Activated CD4-positive, alpha-beta T cell treated with anti-CD3 and anti-CD28 coated beads, Interleukin-2, amount 10 ng/mL, durations not matched to agents 7 days and 5 days (primary cell): ENCODE measurements at regions not wholly inside any gene's neighbourhood (a gene's known extent, or its start where the extent isn't known, plus 50 kb on each side); places are given as distances from the start of the nearest gene placed in this dataset.

Source experiments
- CTCF ChIA-PET: fragments of 350-600 bp; sonication (Branson Sonifier 250); formaldehyde crosslinking; loops from one replicate; lab custom pipeline; 2021; ENCODE audit warnings: antibody characterized with exemption; lab: Charles Lee
- POLR2A ChIA-PET: fragments of 350-600 bp; sonication (Branson Sonifier 250); formaldehyde crosslinking; loops from one replicate; lab custom pipeline; 2021; ENCODE audit warnings: antibody characterized with exemption; lab: Charles Lee
- DNase-seq: peaks from one replicate; pipeline ENCODE4 v3.0.0-alpha.2; 2020
- H3K27ac Mint-ChIP-seq: one replicate; pipeline ENCODE4 v1.8.0; 2021; ENCODE audit warnings: mild to moderate bottlenecking, moderate library complexity, mixed read lengths
- H3K27me3 Mint-ChIP-seq: one replicate; pipeline ENCODE4 v1.8.0; 2021; ENCODE audit warnings: mixed read lengths
- H3K36me3 Mint-ChIP-seq: one replicate; pipeline ENCODE4 v1.8.0; 2021; ENCODE audit warnings: low read depth, mixed read lengths
- H3K4me1 Mint-ChIP-seq: one replicate; pipeline ENCODE4 v1.8.0; 2021; ENCODE audit warnings: mixed read lengths
- H3K4me3 Mint-ChIP-seq: one replicate; pipeline ENCODE4 v1.8.0; 2021; ENCODE audit warnings: mild to moderate bottlenecking, moderate library complexity, mixed read lengths
- H3K9me3 Mint-ChIP-seq: one replicate; pipeline ENCODE4 v1.8.0; 2021; ENCODE audit warnings: mixed read lengths

GRCh38 chr12:27907766-27908165 lies 64.8 kb downstream of the PTHLH start:
- DNase-seq: no peak
- Mint-ChIP-seq H3K36me3 (no peaks in the 10 kb centered on the region), H3K4me3 (no peak overlapping the region), H3K4me1 (no peaks in the 10 kb centered on the region), H3K9me3 (no peaks in the 10 kb centered on the region), H3K27ac (no peak overlapping the region), H3K27me3 (peaks cover 5% of the 10 kb centered on the region)
- ChIA-PET POLR2A (no interaction called here), CTCF (no interaction called here)

GRCh38 chr12:27906658-27907473 lies 65.7 kb downstream of the PTHLH start:
- ChIA-PET POLR2A (no interaction called here), CTCF (no interaction called here)
- no peak overlapping the region for H3K4me3 Mint-ChIP-seq
- H3K4me1 Mint-ChIP-seq: no peaks in the 10 kb centered on the region
- H3K27me3 Mint-ChIP-seq: peaks cover 5% of the 10 kb centered on the region
- DNase-seq: no peak
- H3K27ac Mint-ChIP-seq: no peak overlapping the region
- no peaks in the 10 kb centered on the region for H3K9me3 Mint-ChIP-seq
- H3K36me3 Mint-ChIP-seq: no peaks in the 10 kb centered on the region

DNA sequence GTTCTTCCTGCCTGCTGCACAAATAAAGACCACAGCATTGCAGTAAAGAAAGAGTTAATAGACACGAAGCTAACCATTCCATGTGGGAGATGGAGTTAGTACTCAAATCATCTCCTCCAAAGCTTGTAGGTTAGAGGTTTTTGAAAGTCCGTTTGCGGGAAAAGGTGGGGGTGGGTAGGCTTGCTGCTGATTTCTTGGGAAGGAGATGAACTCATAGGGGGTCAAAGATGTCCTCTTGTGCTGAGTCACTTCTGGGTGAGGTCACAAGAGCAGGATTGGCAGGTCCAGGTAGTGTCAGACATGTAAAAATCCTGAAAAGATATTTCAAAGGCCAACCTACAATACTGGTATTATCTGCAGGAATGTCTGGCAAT lies 66.4 kb downstream of the PTHLH start:
- POLR2A ChIA-PET: no interaction called here
- CTCF ChIA-PET: no interaction called here
- H3K4me3 Mint-ChIP-seq: no peak overlapping the region

DNA sequence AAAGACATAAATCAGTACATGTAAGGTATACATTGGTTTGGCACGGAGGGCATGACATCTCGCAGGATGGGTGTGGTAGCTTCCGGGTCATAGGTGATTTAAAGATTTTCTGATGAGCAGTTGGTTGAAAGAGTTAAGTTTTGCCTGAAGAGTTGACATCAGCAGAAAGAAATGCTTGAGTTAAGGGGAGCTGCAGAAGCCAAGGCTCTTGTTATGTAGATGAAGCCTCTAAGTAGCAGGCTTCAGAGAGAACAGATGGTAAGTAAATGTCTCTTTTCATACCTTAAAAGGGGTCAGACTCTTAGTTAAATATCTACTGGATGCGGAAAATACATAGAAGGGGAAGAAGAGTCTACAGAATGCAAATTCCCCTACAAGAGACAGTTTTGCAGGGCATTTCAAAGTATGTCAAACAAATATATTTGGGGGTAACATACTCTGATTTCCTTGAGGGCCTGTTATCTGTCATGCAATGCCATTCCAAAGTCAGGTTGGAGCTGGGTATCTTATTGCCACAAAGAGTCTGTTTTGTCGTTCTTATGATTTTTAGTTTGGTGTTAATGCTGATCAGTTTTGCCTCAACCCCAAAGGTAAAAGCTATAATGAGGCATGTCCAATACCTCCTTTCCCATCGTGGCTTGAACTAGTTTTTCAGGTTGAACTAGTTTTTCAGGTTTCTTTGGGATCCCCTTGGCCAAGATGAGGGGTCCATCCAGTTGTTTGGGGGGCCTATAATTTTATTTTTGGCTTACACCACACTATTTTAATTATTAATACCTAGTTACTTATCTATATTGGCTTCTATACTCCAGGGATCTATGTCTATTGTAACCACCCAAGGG lies 67.0 kb downstream of the PTHLH start:
- Mint-ChIP-seq H3K9me3 (no peaks in the 10 kb centered on the region), H3K4me3 (no peak overlapping the region), H3K36me3 (no peaks in the 10 kb centered on the region), H3K27ac (no peak overlapping the region), H3K4me1 (no peaks in the 10 kb centered on the region), H3K27me3 (peaks cover 9% of the 10 kb centered on the region)
- CTCF ChIA-PET: no interaction called here
- POLR2A ChIA-PET: no interaction called here
- DNase-seq: no peak

More for the DNA sequence above, 66.4 kb downstream of the PTHLH start:
- DNase-seq: no peak
- H3K4me1 Mint-ChIP-seq: no peaks in the 10 kb centered on the region
- H3K9me3 Mint-ChIP-seq: no peaks in the 10 kb centered on the region
- H3K36me3 Mint-ChIP-seq: no peaks in the 10 kb centered on the region
- peaks cover 7% of the 10 kb centered on the region for H3K27me3 Mint-ChIP-seq
- no peak overlapping the region for H3K27ac Mint-ChIP-seq

GRCh38 chr12:27902651-27903050 lies 69.9 kb downstream of the PTHLH start:
- Mint-ChIP-seq H3K27me3 (peaks cover 9% of the 10 kb centered on the region), H3K4me1 (no peaks in the 10 kb centered on the region), H3K9me3 (no peaks in the 10 kb centered on the region), H3K36me3 (no peaks in the 10 kb centered on the region), H3K4me3 (no peak overlapping the region), H3K27ac (no peak overlapping the region)
- POLR2A ChIA-PET: no interaction called here
- DNase-seq: no peak
- CTCF ChIA-PET: no interaction called here

DNA sequence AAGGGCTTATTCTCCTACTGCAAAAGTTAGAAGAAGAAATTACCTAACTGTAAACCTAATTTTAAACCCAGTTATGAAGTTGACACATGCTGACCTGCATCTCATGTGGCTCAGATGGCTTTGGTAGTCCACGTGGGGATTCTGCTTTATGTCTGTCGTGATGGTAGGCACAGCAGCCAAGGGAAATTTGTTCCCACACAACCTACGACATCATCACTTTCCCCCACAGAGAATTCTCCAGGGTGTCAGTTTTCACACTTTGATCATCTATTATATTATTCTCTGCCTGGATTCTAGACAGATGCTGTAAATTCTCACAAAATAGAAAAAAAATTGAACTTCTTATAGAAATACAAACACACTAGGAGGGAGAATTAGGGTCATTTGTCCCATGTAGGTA lies 70.6 kb downstream of the PTHLH start:
- ChIA-PET CTCF (no interaction called here), POLR2A (no interaction called here)
- Mint-ChIP-seq H3K9me3 (no peaks in the 10 kb centered on the region), H3K36me3 (no peaks in the 10 kb centered on the region), H3K27me3 (peaks cover 9% of the 10 kb centered on the region), H3K4me1 (no peaks in the 10 kb centered on the region), H3K27ac (no peak overlapping the region), H3K4me3 (no peak overlapping the region)
- DNase-seq: no peak

DNA sequence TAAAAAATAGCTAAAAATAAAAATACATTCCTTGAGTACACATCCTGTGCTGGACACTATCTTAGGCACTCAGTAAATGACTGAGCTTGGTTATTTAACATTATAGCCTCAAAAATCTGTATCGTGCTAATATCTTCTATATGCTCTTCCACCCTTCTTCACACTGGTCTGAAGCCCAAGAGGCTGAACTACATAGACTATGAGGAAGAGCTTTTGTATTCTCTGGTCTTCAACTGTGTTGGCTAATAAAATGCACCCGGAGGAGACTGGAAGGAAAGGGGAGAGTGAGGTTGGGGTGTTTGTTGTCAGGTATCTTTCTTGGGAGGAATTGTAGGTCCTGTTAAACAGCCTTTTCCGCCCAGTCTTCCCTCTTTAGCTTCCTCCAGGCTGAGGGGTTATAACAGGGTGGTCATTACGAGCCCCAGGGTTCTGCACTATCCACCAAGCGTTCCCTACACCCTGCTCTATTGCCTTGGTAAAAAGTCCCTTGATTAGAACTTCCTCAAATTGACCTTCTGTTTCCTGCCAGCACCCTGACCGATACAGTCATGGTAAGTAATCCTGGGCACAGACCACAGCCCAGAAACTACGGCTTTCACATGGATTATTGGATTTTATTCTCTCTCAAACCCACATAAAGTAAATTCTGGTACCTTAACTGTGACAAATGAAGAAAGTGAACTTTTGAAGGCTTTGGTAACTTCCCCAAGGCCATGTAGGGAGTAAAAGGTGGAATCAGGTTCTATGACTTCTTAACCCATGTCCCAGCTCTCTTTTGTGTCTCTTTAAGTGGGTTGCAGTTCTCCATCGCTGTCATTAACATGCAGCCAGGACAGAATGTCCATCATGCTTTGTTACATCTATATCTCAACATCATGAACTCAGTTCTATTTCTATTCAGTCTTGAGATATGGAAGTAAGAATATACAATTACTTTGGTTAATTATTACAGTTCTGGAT lies 71.3 kb downstream of the PTHLH start:
- ChIA-PET POLR2A (no interaction called here), CTCF (interaction anchor here (0.6 kb wide), 1 partner anchor 13 kb away, joined by 3 read pairs; no protein-coding TSS in a partner anchor)
- no peak for DNase-seq
- Mint-ChIP-seq H3K27ac (no peak overlapping the region), H3K4me3 (no peak overlapping the region), H3K27me3 (peaks cover 9% of the 10 kb centered on the region), H3K4me1 (no peaks in the 10 kb centered on the region), H3K36me3 (no peaks in the 10 kb centered on the region), H3K9me3 (no peaks in the 10 kb centered on the region)

GRCh38 chr12:27899151-27899661 lies 73.3 kb downstream of the PTHLH start:
- H3K27ac Mint-ChIP-seq: no peak overlapping the region
- DNase-seq: no peak
- no peaks in the 10 kb centered on the region for H3K4me1 Mint-ChIP-seq
- no peaks in the 10 kb centered on the region for H3K9me3 Mint-ChIP-seq
- H3K27me3 Mint-ChIP-seq: peaks cover 9% of the 10 kb centered on the region
- no peak overlapping the region for H3K4me3 Mint-ChIP-seq
- no peaks in the 10 kb centered on the region for H3K36me3 Mint-ChIP-seq
- CTCF ChIA-PET: no interaction called here
- POLR2A ChIA-PET: no interaction called here

- Mint-ChIP-seq H3K9me3 (no peaks in the 10 kb centered on the region), H3K27me3 (peaks cover 11% of the 10 kb centered on the region), H3K27ac (no peak overlapping the region), H3K36me3 (no peaks in the 10 kb centered on the region), H3K4me3 (no peak overlapping the region), H3K4me1 (no peaks in the 10 kb centered on the region)
- DNase-seq: no peak
- ChIA-PET POLR2A (no interaction called here), CTCF (no interaction called here)
Observed at GRCh38 chr12:27898022-27898421, 74.5 kb downstream of the PTHLH start.

- Mint-ChIP-seq H3K27ac (no peak overlapping the region), H3K4me3 (no peak overlapping the region), H3K4me1 (no peaks in the 10 kb centered on the region), H3K36me3 (no peaks in the 10 kb centered on the region), H3K9me3 (no peaks in the 10 kb centered on the region), H3K27me3 (peaks cover 15% of the 10 kb centered on the region)
- DNase-seq: no peak
- POLR2A ChIA-PET: no interaction called here
- CTCF ChIA-PET: interaction anchor here (0.6 kb wide), 2 partner anchors 31 to 559 kb away, joined by 3 to 4 read pairs; no protein-coding TSS in a partner anchor
Observed at GRCh38 chr12:27896419-27896990, 76.0 kb downstream of the PTHLH start.

DNA sequence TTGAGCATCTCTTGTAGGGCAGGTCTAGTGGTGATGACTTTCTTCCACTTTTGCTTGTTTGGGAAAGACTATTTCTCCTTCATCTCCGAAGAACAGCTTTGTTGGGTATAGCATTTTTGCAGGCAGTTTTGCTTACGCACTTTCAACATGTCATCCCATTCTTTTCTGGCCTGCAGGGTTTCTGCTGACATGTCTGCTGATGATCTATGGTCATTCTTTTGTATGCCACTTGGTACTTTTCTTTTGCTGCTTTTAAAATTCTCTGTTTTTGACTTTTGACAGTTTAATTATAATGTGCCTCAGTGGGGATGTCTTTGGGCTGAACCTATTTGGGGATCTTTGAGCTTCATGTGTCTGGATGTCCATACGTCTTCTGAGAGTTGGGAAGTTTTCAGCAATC lies 78.2 kb downstream of the PTHLH start:
- POLR2A ChIA-PET: no interaction called here

GRCh38 chr12:27879708-27880107 lies 92.8 kb downstream of the PTHLH start:
- Mint-ChIP-seq H3K27me3 (peaks cover 15% of the 10 kb centered on the region), H3K4me1 (no peaks in the 10 kb centered on the region), H3K36me3 (no peaks in the 10 kb centered on the region), H3K9me3 (peaks cover 2% of the 10 kb centered on the region), H3K27ac (no peak overlapping the region), H3K4me3 (no peak overlapping the region)
- ChIA-PET POLR2A (no interaction called here), CTCF (no interaction called here)
- DNase-seq: no peak

More for the DNA sequence above, 78.2 kb downstream of the PTHLH start:
- Mint-ChIP-seq H3K36me3 (no peaks in the 10 kb centered on the region), H3K4me1 (no peaks in the 10 kb centered on the region), H3K4me3 (no peak overlapping the region), H3K9me3 (no peaks in the 10 kb centered on the region), H3K27me3 (peaks cover 20% of the 10 kb centered on the region), H3K27ac (no peak overlapping the region)
- CTCF ChIA-PET: no interaction called here
- DNase-seq: no peak
